ENCODE measurements at regions not wholly inside any gene's neighbourhood (a gene's known extent, or its start where the extent isn't known, plus 50 kb on each side); places are given as distances from the start of the nearest gene placed in this dataset.
A peak's percentile ranks its signal among the peaks of the same experiment; 100 is the strongest.

GRCh38 chr15:62218841-62219240 is 53.8 kb upstream of the C2CD4B start:
- Histone ChIP-seq H3K27ac (no peak overlapping the region), H3K36me3 (no peaks in the 10 kb centered on the region), H3K4me3 (ENCODE audit: low read depth, low read length) (no peak overlapping the region), H3K9me3 (ENCODE audit: severe bottlenecking) (peaks cover 11% of the 10 kb centered on the region), H3K27me3 (ENCODE audit: insufficient read depth, low read depth, severe bottlenecking) (no peaks in the 10 kb centered on the region)
- DNase-seq, result no peak
- no peak for TF ChIP-seq CTCF (IDR thresholded peaks at IDR 0.05; ENCODE audit: low read depth, low read length)

GRCh38 chr15:62219799-62220198 is 54.7 kb upstream of the C2CD4B start:
- no peak for TF ChIP-seq CTCF (IDR thresholded peaks at IDR 0.05; ENCODE audit: low read depth, low read length)
- Histone ChIP-seq H3K27ac (no peak overlapping the region), H3K9me3 (ENCODE audit: severe bottlenecking) (peaks cover 11% of the 10 kb centered on the region), H3K36me3 (no peaks in the 10 kb centered on the region), H3K27me3 (ENCODE audit: insufficient read depth, low read depth, severe bottlenecking) (no peaks in the 10 kb centered on the region), H3K4me3 (ENCODE audit: low read depth, low read length) (no peak overlapping the region)
- DNase-seq, result no peak

GRCh38 chr15:62223020-62223419 is 57.9 kb upstream of the C2CD4B start:
- no peak overlapping the region for H3K27ac ChIP-seq
- H3K4me3 ChIP-seq (ENCODE audit: low read depth, low read length), result no peak overlapping the region
- H3K27me3 ChIP-seq (ENCODE audit: insufficient read depth, low read depth, severe bottlenecking), result no peaks in the 10 kb centered on the region
- TF ChIP-seq CTCF (IDR thresholded peaks at IDR 0.05; ENCODE audit: low read depth, low read length), result no peak
- H3K9me3 ChIP-seq (ENCODE audit: severe bottlenecking), result no peaks in the 10 kb centered on the region
- DNase-seq, result no peak
- no peaks in the 10 kb centered on the region for H3K36me3 ChIP-seq

GRCh38 chr15:62228604-62229003 is 63.5 kb upstream of the C2CD4B start:
- TF ChIP-seq CTCF (IDR thresholded peaks at IDR 0.05; ENCODE audit: low read depth, low read length), result no peak

GRCh38 chr15:62231856-62232255 is 66.8 kb upstream of the C2CD4B start:
- Histone ChIP-seq H3K9me3 (ENCODE audit: severe bottlenecking) (no peaks in the 10 kb centered on the region), H3K36me3 (no peaks in the 10 kb centered on the region), H3K27me3 (ENCODE audit: insufficient read depth, low read depth, severe bottlenecking) (no peaks in the 10 kb centered on the region), H3K27ac (no peak overlapping the region), H3K4me3 (ENCODE audit: low read depth, low read length) (no peak overlapping the region)
- TF ChIP-seq CTCF (IDR thresholded peaks at IDR 0.05; ENCODE audit: low read depth, low read length), result no peak
- peak; percentile 59 for DNase-seq

More at GRCh38 chr15:62228604-62229003, 63.5 kb upstream of the C2CD4B start:
- no peak for DNase-seq
- H3K27me3 ChIP-seq (ENCODE audit: insufficient read depth, low read depth, severe bottlenecking), result no peaks in the 10 kb centered on the region
- no peaks in the 10 kb centered on the region for H3K36me3 ChIP-seq
- H3K9me3 ChIP-seq (ENCODE audit: severe bottlenecking), result no peaks in the 10 kb centered on the region
- no peak overlapping the region for H3K27ac ChIP-seq
- H3K4me3 ChIP-seq (ENCODE audit: low read depth, low read length), result no peak overlapping the region

Data from WERI-Rb-1 (cell line).